IgD-negative memory B cell (primary cell): ENCODE measurements at regions not wholly inside any gene's neighbourhood (a gene's known extent, or its start where the extent isn't known, plus 50 kb on each side); places are given as distances from the start of the nearest gene placed in this dataset.
A peak's percentile ranks its signal among the peaks of the same experiment; 100 is the strongest.
"Not testable (repeated sequence)": the region's sequence is repeated elsewhere in the genome, so short reads cannot be mapped to it uniquely, and the experiment has no call there.

Experiments used
- H3K27ac Mint-ChIP-seq, 3 donors: one replicate each; pipeline ENCODE4 v1.8.0; 2020 to 2022; ENCODE audit warnings: mild to moderate bottlenecking in 3 of 3, mixed read lengths in 3 of 3, moderate library complexity in 1 of 3
- H3K27me3 Mint-ChIP-seq: one replicate; pipeline ENCODE4 v1.8.0; 2021; ENCODE audit warnings: mixed read lengths
- H3K36me3 Mint-ChIP-seq: one replicate; pipeline ENCODE4 v1.8.0; 2020; ENCODE audit warnings: mild to moderate bottlenecking, mixed read lengths
- H3K4me1 Mint-ChIP-seq, 3 donors: one replicate each; pipeline ENCODE4 v1.8.0; 2020 to 2022; ENCODE audit warnings: mixed read lengths in 3 of 3, mild to moderate bottlenecking in 1 of 3
- H3K4me3 Mint-ChIP-seq, 4 donors: one replicate each; pipeline ENCODE4 v1.8.0; 2020 to 2022; ENCODE audit warnings: mild to moderate bottlenecking in 4 of 4, mixed read lengths in 4 of 4, moderate library complexity in 3 of 4
- H3K9me3 Mint-ChIP-seq, 3 donors: one replicate each; pipeline ENCODE4 v1.8.0; 2020 to 2021; ENCODE audit warnings: mixed read lengths in 3 of 3, mild to moderate bottlenecking in 1 of 3

DNA sequence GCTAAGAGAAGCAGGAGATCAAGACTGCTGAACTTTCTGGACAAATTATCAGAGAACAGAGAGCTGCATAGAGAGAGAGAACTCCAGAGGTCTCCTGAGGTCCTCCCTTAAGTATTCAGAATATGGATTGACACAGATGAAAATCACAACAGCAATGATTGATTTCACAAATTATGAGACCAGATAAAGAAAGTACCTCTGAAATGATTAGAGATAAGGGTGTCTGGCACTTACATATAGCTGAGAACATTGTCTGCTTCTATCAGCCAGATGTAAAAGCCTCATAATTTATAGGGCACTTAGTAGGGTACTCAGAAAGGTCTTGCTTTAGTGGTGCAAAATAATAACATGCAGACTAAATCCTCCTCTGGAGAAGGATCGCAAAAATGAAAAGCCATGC is 1301.8 kb downstream of the BRINP3 start:
- Mint-ChIP-seq H3K4me3 (no peak overlapping the region), H3K9me3 (peaks cover 3 to 10% (median 6%) of the 10 kb centered on the region in 3 donors), H3K36me3 (no peaks in the 10 kb centered on the region), H3K4me1 (no peaks in the 10 kb centered on the region), H3K27me3 (no peaks in the 10 kb centered on the region), H3K27ac (no peak overlapping the region)

DNA sequence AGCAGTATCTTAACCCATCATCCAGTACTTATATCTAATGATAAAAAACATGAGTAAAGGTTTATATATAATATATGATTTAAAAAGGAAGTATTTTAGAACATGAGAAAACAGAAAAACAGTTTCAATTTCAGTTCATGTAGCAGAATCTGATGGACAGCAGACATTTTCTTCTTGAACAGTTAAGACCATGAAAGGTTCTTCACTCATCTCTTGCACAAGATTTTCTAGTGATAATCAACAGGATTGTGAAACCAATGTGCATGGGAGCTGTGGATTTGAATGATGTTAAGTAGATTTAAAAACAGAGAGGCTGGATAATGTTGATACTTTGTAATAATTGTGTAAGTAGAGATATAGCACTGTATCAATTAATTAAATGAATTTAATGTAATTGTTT is 1297.6 kb downstream of the BRINP3 start:
- H3K4me1 Mint-ChIP-seq, result no peaks in the 10 kb centered on the region
- no peak overlapping the region for H3K4me3 Mint-ChIP-seq
- H3K36me3 Mint-ChIP-seq, result no peaks in the 10 kb centered on the region
- no peak overlapping the region for H3K27ac Mint-ChIP-seq
- H3K27me3 Mint-ChIP-seq, result no peaks in the 10 kb centered on the region
- H3K9me3 Mint-ChIP-seq, result peaks cover 0 to 10% (median 3%) of the 10 kb centered on the region in 3 donors

DNA sequence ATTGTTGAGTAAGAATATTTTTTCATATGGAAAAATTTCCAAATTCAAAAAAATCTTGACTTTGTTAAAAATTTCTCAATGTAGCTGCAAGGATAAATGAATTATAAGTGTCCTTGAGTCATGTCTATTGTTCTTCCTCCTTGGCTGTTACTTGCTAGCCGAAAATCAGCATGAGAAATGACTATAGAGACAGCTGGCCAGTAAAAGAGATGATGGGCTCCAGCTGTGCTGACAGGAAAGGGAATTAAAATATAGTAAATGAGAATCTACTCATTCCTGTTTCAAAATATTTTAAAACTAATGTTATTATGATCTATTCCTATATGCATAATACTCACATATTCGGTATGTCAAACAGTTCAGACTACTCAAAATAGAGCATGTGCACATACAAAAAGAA is 1292.6 kb downstream of the BRINP3 start:
- Mint-ChIP-seq H3K9me3 (peaks cover 2 to 5% (median 3%) of the 10 kb centered on the region in 3 donors), H3K4me1 (no peaks in the 10 kb centered on the region), H3K36me3 (no peaks in the 10 kb centered on the region), H3K27me3 (no peaks in the 10 kb centered on the region), H3K27ac (no peak overlapping the region), H3K4me3 (no peak overlapping the region)

DNA sequence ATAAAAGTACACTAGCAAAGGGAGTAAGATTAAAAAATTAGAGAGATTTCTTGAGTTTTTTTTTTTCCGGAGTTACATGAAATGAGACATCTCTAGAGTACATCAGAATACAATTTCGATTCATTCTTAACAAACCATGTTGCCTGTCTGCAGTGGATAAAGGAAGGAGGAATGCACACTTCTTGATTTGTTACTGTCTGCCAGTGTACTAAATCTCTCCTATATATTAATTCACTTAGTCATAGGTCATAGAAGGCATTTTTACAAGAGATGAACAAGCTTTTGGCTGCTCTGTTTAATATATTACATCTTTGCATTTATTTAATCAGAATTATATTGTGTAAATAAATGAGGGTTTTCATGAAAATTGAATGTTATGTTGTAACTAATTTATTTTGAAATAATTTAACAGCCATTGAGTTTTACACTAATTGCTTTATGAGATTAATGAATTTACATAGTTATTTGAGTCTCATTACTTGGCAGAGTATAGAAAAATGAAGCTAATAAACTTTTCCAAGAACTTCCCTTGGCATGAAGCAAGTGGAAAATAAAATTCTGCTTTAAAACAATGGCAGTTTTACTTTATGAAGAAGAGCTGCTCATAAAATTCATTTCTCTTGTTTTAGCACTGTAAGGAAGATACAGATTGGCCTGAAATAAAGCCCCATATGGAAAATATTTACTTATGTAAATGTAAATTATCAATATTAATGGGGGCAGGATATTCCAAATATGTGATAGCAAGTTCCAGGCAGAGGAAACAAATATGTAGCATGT is 1284.7 kb downstream of the BRINP3 start:
- H3K4me3 Mint-ChIP-seq, result no peak overlapping the region

DNA sequence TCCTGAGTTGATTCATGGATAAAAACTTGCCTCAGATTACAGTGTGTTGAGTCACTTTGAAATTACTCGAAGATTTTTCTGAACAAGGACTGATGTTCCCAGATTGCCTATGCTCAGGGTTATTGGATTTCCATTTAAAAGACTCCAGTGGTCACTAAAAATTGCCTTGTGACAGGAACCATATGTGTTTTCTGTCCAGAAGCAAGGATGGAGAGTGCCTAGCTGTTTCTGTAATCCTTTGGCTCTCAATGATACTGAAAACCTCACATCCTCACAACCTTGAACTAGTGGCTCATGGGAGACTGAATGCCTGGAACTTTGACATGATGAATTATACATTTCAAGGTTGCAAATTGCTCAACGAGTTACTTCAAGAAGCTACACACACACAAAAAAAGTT is 1271.8 kb downstream of the BRINP3 start:
- Mint-ChIP-seq H3K27me3 (no peaks in the 10 kb centered on the region), H3K4me3 (no peak overlapping the region), H3K36me3 (peaks cover 5% of the 10 kb centered on the region), H3K9me3 (peaks cover 3 to 9% (median 4%) of the 10 kb centered on the region in 3 donors), H3K4me1 (no peaks in the 10 kb centered on the region), H3K27ac (no peak overlapping the region)

More for the DNA sequence above, 1284.7 kb downstream of the BRINP3 start:
- H3K4me1 Mint-ChIP-seq, result no peaks in the 10 kb centered on the region
- H3K36me3 Mint-ChIP-seq, result peaks cover 3% of the 10 kb centered on the region
- H3K9me3 Mint-ChIP-seq, result peaks cover 0 to 8% (median 0%) of the 10 kb centered on the region in 3 donors
- no peak overlapping the region for H3K27ac Mint-ChIP-seq
- H3K27me3 Mint-ChIP-seq, result no peaks in the 10 kb centered on the region

DNA sequence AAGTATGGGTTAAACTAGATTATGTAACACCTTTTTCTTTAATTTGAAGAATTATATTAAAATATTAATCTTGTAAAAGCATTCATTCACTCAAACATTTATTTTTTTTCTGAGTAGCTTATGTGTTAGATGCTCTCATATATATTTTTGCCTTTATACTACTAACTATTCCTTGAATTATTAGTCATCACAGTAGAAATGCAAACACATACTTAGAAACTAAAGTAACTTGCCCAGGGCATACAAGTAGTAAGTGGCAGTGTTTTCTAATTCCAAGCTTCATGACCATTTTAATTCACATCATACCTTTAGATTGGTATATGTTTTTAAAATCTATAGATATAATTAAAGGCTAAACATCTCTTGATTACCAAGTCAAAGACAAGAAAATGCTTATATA is 1271.0 kb downstream of the BRINP3 start:
- peaks cover 5% of the 10 kb centered on the region for H3K36me3 Mint-ChIP-seq
- H3K27ac Mint-ChIP-seq, result no peak overlapping the region
- H3K9me3 Mint-ChIP-seq, result peaks cover 3 to 9% (median 4%) of the 10 kb centered on the region in 3 donors
- no peaks in the 10 kb centered on the region for H3K27me3 Mint-ChIP-seq
- H3K4me1 Mint-ChIP-seq, result no peaks in the 10 kb centered on the region
- no peak overlapping the region for H3K4me3 Mint-ChIP-seq

DNA sequence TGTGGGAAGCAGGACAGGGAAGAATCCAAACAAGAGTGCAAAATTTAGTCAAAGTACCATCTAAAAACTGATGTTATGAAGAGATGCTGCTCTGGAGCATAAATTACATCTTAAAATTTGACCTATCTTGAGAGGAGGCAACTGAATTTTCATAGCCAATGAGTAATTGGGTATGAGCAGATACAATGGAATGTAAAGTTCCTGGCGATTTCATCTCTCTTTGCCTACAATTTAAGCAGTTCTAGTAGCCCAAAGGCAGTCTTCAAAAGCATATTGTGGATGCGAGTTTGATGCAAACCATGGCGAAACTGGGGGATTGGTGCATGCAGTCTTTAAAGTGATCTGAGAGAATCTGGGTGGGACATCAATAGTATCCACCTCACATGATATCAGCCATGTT is 1265.9 kb downstream of the BRINP3 start:
- Mint-ChIP-seq H3K9me3 (peaks cover 2 to 5% (median 2%) of the 10 kb centered on the region in 3 donors), H3K27me3 (no peaks in the 10 kb centered on the region), H3K4me1 (no peaks in the 10 kb centered on the region), H3K4me3 (no peak overlapping the region), H3K27ac (no peak overlapping the region), H3K36me3 (peaks cover 5% of the 10 kb centered on the region)

DNA sequence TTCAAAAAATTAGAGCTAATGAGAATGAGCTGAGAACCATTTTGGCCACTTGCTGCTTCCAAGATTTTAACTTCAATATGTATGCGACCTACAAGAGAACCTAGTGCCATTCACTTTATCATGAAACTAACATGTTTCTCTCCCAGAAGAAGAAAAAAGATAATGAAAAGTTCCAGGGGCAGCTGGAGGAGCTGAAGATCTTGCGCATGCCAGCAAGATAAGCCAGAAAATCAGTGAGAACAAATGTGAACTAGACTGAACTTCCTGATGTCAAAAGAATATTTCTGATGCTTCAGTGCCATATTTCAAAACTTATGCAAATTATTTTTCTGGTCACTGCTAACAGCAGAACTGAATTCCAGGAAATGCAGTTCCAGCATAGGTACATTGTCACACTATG is 1265.1 kb downstream of the BRINP3 start:
- H3K36me3 Mint-ChIP-seq, result peaks cover 5% of the 10 kb centered on the region

DNA sequence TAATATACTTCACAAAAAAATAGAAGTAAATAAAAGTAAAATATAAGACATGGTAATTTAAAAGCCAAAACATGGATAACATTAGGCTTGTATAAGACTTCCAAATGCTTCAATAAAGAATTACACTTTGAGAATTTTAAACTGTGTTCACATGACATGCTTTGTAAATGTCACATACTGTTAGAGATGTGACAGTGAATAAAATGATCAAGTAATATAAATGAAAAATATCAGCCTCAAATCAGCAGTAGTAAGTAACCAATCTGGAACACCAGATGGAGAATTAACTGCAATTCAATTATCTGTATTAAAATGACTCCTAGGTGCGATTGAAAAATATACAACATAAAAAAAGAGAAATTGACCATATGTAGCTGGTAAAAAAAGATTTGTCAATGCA is 1260.8 kb downstream of the BRINP3 start:
- Mint-ChIP-seq H3K27me3 (no peaks in the 10 kb centered on the region), H3K4me1 (no peaks in the 10 kb centered on the region), H3K9me3 (peaks cover 3 to 5% (median 4%) of the 10 kb centered on the region in 3 donors), H3K4me3 (no peak overlapping the region), H3K36me3 (no peaks in the 10 kb centered on the region), H3K27ac (no peak overlapping the region)

More for the DNA sequence above, 1265.1 kb downstream of the BRINP3 start:
- no peaks in the 10 kb centered on the region for H3K4me1 Mint-ChIP-seq
- H3K4me3 Mint-ChIP-seq, result no peak overlapping the region
- H3K9me3 Mint-ChIP-seq, result peaks cover 2 to 5% (median 4%) of the 10 kb centered on the region in 3 donors
- H3K27me3 Mint-ChIP-seq, result no peaks in the 10 kb centered on the region
- no peak overlapping the region for H3K27ac Mint-ChIP-seq

DNA sequence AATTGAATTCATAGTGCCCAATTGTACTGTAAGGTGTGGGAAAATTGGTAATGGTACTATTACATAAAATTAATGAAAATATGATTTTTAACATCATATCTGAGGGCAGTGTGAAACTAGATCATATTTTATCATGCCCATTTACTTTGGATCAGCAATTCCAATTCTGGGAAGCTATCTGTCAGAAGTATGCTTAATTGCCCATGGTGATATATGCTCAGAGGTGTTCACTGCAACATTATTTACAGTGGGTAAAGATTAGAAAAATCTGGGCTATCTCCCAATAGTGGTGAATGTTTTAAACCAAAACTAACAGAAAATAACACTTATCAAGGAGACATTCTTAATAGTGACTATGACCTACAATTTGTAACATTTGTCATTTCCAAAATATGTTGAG is 1260.0 kb downstream of the BRINP3 start:
- no peak overlapping the region for H3K27ac Mint-ChIP-seq

DNA sequence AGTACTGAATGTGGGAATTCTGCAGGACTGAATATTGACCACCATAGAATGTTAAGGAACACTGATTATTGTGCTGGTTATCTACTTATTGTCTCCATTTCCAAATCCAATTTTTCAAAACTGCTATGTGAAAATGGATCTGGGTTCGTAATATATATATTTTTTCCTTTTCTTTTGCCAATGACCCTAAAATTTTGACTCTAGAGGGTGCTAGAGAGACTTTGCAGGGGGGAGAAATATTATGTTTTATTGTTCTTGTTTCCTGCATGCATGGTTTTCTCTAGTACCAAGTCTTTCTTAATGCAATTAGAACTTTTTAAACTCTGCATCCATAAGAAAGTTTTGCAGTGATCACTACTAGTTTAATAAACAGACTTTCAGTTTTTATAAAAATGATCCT is 1256.9 kb downstream of the BRINP3 start:
- no peak overlapping the region for H3K27ac Mint-ChIP-seq
- H3K9me3 Mint-ChIP-seq, result peaks cover 3 to 6% (median 4%) of the 10 kb centered on the region in 3 donors
- no peak overlapping the region for H3K4me3 Mint-ChIP-seq
- no peaks in the 10 kb centered on the region for H3K36me3 Mint-ChIP-seq
- no peaks in the 10 kb centered on the region for H3K27me3 Mint-ChIP-seq
- H3K4me1 Mint-ChIP-seq, result no peaks in the 10 kb centered on the region

More for the DNA sequence above, 1260.0 kb downstream of the BRINP3 start:
- Mint-ChIP-seq H3K36me3 (no peaks in the 10 kb centered on the region), H3K4me1 (no peaks in the 10 kb centered on the region), H3K9me3 (peaks cover 3 to 6% (median 4%) of the 10 kb centered on the region in 3 donors), H3K27me3 (no peaks in the 10 kb centered on the region), H3K4me3 (no peak overlapping the region)

DNA sequence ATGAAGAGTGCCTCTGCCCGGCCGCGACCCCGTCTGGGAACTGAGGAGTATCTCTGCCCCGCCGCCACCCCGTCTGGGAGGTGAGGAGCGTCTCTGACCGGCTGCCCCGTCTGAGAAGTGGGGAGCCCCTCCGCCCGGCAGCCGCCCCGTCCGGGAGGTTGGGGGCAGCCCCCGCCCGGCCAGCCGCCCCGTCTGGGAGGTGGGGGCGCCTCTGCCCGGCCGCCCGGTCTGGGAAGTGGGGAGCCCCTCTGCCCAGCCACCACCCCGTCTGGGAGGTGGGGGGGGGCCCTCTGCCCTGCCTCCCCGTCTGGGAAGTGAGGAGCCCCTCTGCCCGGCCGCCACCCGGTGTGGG is 1251.9 kb downstream of the BRINP3 start:
- not testable (repeated sequence) for H3K4me1 Mint-ChIP-seq, H3K27ac Mint-ChIP-seq, H3K36me3 Mint-ChIP-seq, H3K27me3 Mint-ChIP-seq, H3K9me3 Mint-ChIP-seq, H3K4me3 Mint-ChIP-seq

DNA sequence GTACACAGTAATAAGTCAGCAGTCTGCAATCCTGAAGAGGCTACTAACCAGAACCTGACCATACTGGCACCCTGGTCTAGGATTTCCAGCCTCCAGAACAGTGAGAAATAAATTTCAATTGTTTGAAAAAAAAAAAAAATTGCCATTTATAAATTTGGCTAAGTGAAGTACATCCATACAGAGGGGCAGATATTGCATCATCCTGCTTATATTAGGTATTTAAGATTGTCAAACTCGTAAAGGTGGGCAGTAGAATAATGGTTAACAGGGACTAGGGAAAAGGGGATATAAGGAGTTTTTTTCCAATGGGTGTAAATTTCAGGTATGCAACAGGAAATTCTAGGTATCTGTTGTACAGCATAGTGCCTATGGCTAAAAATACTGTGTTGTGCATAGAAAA is 1250.9 kb downstream of the BRINP3 start:
- Mint-ChIP-seq H3K36me3 (no peaks in the 10 kb centered on the region), H3K9me3 (peaks cover 2 to 6% (median 3%) of the 10 kb centered on the region in 3 donors), H3K4me3 (peak overlapping the region in 1 of 4 donors; percentile 7), H3K4me1 (no peaks in the 10 kb centered on the region), H3K27me3 (no peaks in the 10 kb centered on the region), H3K27ac (no peak overlapping the region)

DNA sequence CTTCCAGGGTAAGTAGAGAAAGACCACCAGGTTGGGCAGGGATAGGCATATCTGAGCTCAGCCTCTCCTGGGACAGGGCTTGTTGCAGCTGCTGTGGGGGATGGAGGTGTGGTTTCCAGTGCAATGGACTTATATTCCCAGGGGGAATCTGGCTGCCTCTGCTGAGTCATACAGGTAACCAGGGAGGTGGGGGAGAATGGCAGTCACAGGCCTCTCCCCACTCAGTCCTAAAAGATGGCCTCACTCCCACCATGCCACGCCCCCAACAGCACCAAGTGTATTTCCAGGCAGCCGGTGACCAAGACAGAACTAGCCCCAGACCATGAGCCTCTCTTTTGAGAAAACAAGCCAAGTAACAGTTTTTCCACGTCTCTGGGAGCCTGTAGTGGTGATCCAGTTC is 1240.7 kb downstream of the BRINP3 start:
- peaks cover 2 to 15% (median 3%) of the 10 kb centered on the region in 3 donors for H3K9me3 Mint-ChIP-seq
- no peaks in the 10 kb centered on the region for H3K4me1 Mint-ChIP-seq
- H3K36me3 Mint-ChIP-seq, result no peaks in the 10 kb centered on the region
- no peak overlapping the region for H3K4me3 Mint-ChIP-seq
- no peaks in the 10 kb centered on the region for H3K27me3 Mint-ChIP-seq
- no peak overlapping the region for H3K27ac Mint-ChIP-seq

DNA sequence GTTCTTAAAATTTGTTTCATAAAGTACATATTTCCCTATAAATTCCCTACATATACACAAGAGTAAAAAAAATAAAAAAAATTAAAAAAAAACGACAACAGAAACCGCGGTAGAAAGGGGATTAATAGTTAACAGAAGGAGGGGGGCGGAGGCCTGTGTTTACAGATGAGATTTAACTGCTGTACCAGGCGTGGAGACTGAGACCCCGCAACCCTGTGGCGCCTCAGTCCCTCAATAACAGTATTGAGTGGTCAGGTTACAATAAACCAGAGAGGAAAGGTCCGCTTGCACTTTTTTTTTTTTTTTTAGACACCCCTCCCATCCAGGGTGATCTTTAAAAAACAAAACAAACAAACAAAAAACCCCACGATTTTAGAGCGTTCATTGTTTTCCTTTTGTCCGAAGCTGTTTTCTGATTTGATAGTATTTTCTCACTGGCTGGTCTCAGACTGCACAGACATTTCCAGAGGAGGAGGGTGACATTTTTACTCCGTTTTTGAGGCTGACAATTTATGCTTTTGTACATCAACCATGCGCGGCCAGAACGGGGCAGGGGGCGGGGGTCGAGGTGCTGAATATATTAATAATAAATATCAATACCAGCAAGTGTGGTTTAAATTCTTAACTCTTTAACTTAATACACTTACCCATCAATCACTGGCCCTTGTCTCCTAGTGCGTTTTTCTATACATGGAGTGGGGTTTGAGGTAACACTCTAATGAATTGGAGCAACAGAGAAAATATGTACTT is 1223.9 kb downstream of the BRINP3 start:
- Mint-ChIP-seq H3K27ac (no peak overlapping the region), H3K4me3 (no peak overlapping the region), H3K4me1 (no peaks in the 10 kb centered on the region), H3K36me3 (no peaks in the 10 kb centered on the region), H3K27me3 (no peaks in the 10 kb centered on the region), H3K9me3 (peaks cover 2 to 4% (median 2%) of the 10 kb centered on the region in 3 donors)

DNA sequence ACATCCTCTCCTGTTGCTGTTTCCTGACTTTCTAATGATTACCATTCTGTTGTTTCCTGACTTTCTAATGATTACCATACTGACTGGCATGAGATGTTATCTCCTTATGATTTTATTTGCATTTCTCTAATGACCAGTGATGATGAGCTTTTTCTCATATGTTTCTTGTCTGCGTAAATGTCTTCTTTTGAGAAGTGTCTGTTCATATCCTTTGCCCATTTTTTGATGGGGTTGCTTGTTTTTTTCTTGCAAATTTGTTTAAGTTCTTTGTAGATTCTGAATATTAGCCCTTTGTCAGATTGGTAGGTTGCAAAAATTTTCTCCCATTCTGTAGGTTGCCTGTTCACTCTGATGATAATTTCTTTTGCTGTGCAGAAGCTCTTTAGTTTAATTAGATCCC is 1216.5 kb downstream of the BRINP3 start:
- H3K27me3 Mint-ChIP-seq, H3K4me1 Mint-ChIP-seq, H3K27ac Mint-ChIP-seq, H3K9me3 Mint-ChIP-seq, H3K4me3 Mint-ChIP-seq, H3K36me3 Mint-ChIP-seq: not testable (repeated sequence)
